Hypothalamus (tissue), 51 donors: ENCODE measurements at regions not wholly inside any gene's neighbourhood (a gene's known extent, or its start where the extent isn't known, plus 50 kb on each side); places are given as distances from the start of the nearest gene placed in this dataset.
A peak's percentile ranks its signal among the peaks of the same experiment; 100 is the strongest.

ENCODE experiments used
- DNase-seq, 51 donors: peaks; one replicate each; lab custom pipeline; 2025; lab: John Stamatoyannopoulos, UW

DNA sequence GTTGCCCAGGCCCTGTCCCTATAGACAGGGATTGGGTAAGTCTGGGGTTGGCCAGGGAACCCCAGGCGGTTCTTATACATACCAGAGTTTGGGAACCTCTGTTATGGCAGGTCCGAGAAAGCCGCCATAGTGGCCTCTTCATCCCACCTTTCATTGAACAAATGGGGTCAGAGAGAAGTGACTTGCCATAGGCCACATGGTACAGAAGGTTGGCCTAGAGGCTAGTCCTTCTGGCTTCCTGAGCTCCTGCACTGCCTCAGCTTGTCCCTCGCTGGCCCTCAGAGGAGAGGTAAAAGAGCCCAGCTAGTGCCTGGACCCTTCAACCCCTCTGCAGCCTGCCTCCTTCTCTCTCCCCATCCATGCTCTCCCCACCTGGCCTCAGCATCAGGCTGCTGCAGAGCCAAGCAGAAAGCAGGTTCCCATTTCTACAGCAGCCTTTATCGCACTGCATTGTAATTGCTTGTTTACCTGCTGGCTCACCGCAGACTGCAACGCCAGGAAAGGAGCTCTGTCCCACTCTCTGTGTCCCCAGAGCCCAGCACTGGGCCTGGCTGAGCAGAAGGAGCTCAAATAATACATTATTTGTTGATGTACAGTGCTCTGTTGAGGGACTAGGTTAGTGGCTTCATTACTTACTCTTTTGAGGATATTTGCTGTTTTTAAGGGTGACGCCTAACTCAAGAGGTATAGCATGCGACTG, 103.6 kb downstream of the TRIM29 start:
- DNase-seq: no peak

DNA sequence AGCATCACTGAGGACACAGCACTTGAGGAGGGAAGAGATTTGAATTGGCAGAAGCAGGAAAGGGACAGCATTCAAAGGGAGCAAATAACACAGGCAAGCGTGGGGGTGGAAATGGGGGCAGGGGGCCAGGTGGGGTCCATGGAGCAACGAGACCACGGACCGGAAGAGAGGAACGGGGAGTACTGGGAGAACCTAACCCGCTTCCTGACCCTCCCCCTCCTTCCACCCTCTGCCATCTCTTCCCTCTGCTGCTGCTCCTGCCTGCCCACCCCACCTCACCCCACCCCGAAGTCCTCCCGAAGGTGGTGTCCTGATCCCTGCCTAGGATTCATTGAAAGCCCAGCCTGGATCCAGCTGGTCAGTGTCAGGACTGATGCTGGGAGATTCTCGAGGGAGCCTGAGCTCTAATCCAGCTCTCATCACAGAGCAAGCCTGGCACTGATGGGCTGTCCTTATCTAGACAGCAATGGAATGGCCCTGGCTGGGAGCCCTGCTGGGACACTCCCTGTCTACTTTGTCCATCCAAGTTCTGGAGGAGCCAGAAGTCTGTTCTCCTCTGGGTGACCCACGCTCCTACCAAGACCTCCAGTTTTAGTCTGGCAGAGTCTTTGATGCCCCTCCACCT, 105.0 kb downstream of the TRIM29 start:
- DNase-seq: peak in 1 of 51 donors; percentile 7

DNA sequence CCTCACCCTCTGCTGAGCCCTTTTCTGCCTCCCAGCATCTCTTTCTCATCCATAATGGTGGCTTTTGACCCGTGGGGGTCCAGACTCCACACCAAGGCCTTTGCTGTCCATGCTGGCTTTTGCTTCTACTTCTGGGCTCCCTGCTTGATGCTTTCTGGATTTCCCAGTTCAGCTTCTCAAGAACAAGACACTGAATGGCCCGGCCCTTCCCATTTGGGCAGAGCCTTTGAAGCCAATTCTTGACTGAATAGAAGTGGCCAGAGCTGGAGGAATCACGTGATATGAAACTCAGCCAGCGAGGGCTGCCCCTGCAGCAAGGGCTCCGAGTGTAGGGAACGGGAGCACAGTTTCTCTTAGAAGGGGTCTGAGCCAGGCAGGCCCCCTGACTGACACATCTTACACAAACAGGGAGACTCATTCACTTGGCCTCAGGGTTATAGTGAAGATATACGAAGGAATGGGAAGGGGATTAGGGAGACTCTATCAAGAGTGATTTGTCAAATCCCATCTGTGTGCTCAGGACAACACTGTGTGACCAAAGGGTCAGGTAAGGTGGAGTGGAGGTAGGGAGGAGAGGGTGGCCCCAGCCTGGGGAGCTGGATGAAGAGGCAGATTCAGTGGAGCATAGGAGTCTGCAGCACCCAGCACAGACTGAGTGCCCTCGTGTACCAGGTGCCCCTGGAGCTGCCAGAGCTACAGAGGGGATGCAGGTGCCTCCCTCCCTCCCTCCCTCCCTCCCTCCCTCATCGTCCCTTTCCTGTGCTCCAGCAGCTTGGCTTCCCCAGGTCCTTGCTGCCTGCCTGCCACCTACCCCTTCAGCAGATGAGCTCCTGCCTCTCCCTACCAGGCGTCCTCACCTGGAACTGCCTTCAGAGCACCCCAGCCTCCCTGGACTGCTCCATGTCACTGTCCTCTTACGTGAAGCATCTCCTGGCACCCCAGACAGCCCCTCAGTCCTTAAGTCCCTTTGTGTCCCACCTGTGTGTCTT, 106.0 kb downstream of the TRIM29 start:
- DNase-seq: peak in 25 of 51 donors; percentile 12 to 65 (median 43)

DNA sequence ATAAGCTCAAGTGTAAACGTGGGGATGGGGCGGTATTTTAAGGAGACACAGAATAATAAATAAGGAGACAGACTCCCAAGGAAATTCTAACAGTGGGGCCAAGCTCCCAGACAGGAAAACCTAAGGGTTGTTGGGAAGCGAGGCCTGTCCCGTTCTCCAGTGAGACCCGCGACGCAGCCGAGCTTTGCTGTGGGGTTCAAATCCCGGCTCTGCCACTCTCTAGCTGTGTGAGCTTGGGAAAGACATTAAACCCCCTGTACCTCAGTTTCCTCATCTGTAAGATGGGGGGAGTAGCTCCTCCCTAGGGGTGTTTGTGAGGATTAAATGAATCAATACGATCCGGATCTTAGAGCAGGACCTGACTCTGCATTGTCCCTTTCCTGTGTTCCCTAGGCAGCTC, 106.8 kb downstream of the TRIM29 start:
- DNase-seq: no peak

DNA sequence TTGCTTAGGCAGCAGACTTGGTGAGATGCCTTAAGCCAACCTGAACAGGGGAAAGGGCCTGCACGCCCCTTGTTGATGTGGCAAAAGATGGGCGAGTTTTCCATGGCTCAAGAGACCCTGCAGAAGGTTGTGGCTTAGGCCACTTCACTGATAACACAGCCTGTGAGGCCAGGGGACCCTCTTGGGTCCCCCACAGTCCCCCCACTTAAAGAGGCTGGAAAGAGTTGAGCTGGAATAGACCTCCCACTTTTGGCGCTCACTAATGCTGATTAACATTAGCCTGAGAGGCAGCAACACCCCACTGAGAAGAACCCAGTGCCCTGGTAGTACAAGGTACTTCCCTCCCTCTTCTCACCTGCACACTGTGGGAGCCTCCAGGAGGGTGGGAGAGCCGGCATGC, 107.5 kb downstream of the TRIM29 start:
- DNase-seq: no peak

DNA sequence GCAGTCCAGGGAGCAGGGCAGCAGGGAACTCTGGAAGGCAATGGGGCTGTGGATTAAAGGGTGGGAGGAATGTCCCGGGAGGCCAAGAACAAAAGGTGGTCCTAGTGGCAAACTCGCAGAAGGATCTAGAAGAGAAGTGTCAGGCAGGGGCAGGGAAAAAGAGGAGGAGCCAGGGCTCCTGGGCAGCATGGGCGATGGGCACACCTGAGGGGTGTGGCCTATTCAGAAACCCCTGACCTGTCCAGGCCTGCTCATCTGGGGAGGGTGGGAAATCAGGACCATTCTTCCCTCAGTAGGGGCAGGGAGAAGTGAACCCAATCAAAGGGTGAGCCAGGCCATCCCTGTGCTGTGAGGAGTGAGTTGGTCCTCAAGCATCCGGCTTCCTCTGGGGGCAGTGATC, 108.6 kb downstream of the TRIM29 start:
- DNase-seq: no peak

DNA sequence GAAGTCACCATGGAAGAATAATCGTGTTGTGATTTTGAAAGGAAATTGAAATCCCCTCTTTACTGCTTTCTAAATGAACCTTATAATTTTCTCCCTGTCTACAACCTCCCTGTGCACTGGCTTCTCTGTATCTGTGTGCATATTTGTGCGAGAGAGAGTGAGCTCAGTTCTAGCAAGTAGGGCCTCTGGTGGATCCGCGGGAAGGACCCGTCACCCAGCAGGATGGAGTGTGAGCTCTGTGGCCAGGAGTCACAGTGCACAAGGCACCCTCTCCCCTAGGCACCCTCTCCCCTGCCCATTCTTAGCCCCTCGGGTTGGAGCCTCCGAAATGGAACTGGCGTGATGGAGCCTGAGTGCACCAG, 109.0 kb downstream of the TRIM29 start:
- no peak for DNase-seq

DNA sequence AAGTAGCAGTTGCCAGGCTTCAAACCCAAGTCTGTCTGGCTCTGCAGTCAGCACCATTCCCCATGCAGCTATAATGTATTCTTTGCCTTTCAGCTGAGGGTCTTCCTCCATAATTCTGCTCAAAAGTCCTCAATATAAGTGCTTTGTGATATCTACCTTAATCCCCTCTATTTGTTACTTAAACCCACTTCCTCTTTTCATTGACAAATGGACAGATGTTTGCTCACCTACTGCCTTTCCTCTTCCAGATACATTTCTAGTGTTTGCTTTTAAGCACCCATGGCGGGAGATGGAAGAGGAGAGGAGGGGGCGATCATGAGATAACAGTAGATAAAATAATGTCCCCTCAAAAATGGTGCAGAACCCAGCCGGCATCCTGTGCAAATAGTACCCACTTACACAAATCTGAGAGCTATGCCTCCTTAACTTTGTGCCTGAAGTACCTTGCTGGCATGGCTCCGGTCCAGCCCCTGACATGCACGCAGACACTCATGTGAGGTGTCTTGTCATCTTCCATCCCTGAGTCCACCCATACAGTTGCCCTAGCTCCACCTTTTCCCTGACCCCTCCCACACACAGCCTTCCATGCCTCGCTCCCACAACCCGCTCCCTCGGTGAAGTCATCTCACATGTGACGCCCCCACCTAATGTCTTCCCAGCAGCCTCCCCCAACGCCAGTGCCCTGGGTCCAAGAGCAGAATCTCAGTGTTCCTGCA, 109.6 kb downstream of the TRIM29 start:
- DNase-seq: peak in 1 of 51 donors; percentile 8

DNA sequence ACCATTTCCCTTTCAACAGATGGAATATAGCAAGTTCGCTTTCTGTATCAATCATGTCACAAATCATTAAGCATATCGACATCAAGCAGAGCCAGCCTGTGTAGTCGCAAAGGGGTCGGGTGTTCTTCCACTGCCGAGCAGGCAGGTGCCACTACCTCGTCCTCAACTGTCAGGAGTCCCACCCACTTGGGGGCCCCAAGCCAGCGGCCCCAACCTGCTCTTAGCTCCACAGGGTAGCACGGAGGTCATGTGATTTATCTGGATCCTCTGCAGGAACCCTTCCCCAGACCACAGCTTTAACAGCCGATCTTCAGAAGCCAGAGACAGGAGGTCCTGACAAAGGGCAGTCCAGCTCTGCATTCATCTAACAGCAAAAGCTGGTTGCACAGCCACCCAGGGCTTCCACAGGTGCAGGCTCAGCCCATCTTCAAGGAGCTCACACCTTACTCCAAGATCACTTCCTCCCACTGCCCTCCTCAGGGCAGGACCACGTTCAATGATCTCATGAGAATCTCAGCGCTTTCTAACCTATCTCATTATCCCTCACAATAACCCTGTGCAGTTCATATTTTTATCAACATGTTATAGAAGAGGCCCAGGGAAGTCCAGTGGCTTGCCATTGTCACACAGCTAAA, 110.2 kb downstream of the TRIM29 start:
- DNase-seq: no peak

DNA sequence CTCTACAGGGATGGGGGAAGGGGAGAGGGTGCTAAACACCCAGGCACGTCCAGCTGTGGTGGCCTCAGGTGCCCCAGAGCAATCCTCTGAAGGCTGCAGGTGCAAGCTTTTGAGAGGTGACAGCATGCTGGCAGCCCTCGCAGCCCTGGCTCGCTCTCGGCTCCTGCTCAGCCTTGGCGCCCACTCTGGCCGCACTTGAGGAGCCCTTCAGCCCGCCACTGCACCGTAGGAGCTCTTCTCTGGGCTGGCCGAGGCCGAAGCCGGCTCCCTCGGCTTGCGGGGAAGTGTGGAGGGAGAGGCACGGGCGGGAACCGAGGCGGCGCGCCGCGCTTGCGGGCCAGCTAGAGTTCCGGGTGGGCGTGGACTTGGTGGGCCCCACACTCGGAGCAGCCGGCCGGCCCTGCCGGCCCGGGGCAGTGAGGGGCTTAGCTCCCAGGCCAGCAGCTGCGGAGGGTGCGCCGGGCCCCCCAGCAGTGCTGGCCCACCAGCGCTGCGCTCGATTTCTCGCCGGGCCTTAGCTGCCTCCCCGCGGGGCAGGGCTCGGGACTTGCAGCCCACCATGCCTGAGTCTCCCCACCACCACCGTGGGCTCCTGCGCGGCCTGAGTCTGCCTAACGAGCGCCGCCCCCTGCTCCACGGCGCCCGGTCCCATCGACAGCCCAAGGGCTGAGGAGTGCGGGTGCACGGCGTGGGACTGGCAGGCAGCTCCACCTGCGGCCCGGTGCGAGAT, 112.1 kb downstream of the TRIM29 start:
- DNase-seq: no peak

DNA sequence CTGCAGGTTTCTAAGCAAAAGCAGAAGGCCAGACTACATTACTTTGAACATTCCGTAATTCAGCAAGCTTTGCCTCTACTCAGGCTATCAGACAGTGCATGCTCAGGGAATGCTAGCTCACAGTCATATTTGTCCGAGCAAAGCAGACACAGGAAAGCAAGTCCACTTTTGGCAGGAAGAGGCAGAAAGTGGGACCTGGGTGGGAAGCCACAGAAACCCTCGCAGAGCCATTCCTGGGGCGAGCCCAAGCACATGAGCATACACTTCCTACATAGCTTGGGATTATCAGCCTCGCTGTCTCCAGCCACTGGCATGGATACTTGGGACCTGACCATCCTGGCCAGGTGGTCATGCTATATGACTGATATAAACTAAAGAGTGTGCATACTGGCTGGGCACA, 113.3 kb downstream of the TRIM29 start:
- DNase-seq: no peak

DNA sequence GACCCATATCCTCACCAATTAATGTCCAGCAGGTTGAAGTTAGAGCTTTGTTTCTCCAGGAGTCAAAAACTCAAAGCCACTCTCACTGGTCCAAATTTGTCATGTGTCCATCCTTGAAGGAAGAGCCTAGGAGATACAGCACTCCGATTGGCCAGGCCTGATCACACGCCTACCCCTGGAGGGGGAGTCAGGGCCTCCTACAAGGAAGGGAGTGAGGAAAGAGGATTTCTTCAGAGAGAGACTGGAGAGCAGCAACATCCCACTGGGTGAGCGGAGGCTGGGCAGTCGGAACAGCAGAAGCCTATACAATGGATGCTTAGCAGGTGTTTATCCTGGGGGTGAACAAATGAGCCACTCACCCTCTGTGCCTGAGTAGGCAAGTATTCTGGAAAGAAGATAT, 113.9 kb downstream of the TRIM29 start:
- no peak for DNase-seq

DNA sequence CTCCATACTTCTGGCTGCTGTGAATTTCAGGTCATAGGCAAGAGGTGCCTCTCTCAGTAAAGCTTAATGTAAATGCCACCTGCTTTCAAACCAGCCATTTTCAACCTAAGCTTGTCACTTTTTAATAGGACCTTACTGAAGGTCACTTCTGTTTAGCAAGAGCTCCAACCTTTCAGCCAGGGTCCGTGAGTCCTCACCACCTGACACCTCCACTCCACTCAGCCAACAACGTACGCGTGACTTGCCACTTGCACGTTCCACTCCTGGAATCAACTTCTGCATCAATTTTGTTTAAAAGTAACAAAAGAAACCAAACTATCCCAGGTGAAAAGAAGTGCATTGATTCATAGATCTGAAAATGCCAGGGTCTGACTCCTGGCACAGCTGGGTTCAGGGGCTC, 114.4 kb downstream of the TRIM29 start:
- no peak for DNase-seq

DNA sequence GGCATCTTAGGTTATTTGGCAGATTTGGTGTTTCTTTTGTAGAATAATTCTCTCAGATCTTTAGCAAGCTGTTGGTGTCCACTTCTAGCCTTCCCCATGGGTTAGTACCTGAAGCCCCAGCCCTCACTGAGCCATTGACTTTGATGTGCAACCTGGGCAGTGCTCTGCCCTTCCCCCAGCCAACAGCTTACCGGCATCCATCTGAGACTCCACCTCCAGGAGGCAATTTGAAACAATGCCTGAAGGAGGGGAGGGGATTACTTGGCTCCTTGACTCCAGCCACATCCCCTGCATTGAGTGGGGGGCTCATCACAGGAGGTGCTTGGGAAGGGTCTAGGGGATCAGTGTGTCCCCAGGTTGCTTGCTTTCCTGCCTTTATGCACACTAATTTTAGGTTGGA, 114.8 kb downstream of the TRIM29 start:
- no peak for DNase-seq

DNA sequence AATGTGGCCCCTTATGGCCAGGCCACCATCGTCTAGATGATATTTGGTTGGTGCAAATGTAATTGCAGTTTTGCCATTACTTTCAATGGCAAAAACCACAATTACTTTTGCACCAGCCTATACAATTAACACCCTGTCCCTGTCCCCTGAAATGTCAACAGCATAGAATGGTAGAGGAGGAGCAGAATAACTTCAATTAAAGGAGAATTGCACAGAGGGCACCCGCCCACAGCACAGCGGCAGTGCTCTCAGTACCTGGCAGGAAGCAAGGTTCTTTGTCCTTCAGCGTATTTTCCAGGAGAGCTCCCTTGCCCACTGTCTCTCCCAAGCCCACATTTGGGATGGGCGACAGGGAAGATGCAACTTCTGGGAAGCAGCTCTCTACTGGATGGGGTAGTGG, 115.3 kb downstream of the TRIM29 start:
- DNase-seq: no peak

DNA sequence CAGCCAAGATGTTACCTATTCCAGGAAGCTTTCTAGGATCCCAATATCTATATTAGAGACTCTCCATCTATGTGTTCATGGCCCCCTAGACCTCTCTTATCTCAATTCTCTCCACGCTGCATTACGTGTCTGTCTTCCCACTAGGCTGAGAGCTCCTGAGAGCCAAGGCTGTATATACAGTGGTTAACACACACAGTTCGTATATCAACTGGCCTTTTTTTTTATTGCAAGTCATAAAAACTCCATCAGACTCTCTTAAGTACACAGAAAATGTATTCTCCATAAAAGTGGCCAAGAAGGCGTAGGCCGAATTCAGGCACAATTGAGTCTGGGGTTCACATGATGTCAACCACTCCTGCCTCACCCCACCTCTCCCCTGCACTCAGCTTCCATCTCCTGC, 115.9 kb downstream of the TRIM29 start:
- DNase-seq: no peak

DNA sequence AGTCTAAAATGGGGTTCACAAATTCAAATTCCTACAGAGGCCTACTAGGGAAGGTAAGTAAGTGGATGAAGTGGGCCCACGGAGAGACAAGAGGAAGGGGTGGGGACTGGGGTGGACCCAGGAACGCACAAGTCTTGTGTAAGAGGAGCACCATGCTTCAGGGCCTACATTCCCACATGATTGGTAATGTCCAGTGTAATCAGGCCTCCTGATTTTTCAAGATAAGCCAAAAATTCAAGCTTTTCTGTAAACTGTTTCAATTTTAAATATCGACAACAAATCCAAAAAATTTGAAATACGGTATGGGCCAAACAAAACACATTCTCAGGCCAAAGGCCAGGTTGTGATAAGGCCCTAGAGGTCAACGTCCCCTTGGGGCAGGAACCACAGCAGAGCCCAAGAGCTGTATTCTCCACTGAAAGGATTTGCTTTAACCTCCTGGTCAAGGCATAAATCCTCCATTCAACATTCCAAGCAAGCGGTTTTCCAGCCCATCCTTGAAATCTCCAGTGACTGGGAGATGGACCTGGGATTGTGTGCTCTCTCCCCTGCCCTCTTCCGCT, 116.4 kb downstream of the TRIM29 start:
- DNase-seq: no peak

DNA sequence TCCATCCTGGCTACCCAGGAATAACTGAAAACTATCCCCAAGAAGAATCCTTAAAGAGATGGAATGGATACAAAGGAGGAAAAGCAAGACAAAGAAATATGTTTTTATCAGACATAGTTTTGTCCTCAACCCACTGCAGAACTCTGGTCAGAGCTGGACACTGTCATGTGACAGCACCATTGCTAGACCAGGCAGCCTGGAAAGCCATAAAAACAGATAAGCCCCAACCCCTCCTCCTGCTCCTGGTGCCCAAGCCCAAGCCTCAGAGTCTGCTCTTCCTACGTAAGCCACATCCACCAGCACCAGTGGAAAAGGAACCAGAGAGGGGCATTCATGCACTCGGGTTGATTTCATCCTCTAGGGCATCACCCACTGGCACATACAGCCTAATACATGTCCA, 116.9 kb downstream of the TRIM29 start:
- DNase-seq: no peak

DNA sequence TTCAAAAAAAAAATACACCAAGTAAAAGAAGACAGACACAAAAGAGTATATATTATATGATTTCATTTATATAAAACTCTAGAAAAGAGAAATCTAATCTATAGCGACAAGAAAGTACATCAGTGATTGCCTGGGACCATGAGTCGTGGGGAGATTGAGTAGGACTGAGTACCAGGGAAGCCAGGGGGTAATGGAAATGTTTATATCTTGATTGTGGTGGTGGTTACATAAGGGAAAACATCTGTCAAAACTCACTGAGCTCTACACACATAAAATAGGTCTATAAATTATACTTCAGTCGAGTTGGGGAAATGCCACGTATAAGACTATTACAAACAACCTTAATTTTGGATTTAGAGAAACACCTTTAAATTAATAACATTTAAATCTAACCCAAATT, 117.4 kb downstream of the TRIM29 start:
- DNase-seq: no peak
